Testis (tissue), 2 donors: ENCODE measurements at regions not wholly inside any gene's neighbourhood (a gene's known extent, or its start where the extent isn't known, plus 50 kb on each side); places are given as distances from the start of the nearest gene placed in this dataset.

ENCODE experiments used
- CTCF ChIP-seq, 3 experiments: fragments of 450-650 bp in 2 of 3; fragments of 200-600 bp in 1 of 3; sonication (generic) in 1 of 3; IDR thresholded peaks; one replicate each; pipeline ENCODE4 v1.5.1; 2016 to 2019; ENCODE audit warnings: antibody characterized with exemption in 3 of 3, mild to moderate bottlenecking in 2 of 3, moderate library complexity in 1 of 3
- POLR2A ChIP-seq: fragments of 450-650 bp; IDR thresholded peaks from one replicate; pipeline ENCODE4 v1.6.1; 2017; ENCODE audit warnings: antibody characterized with exemption, mild to moderate bottlenecking, moderate library complexity

DNA sequence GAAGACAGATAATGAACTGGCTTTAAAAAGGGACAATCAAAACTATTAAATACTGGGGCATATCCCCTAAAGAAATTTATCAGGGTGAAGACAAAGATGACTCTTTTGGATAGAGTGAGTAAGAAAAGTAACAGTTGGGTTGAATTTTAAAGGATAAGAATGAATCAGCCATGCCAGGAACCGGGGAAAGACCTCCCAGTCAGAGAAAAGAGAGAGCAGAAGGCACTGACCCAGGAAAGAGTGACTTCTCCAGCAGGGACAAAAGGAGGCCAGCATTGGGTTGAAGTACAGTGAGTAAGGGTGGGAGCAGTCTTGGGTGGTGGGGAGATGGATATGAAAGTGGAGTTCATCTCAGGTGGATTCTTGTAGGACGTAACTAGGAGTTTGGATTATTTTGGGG, 516.9 kb upstream of the JAG1 start:
- TF ChIP-seq POLR2A (no peak), CTCF (IDR thresholded peaks at IDR 0.05) (no peak)
